Ovary (tissue), 3 donors: ENCODE measurements at regions not wholly inside any gene's neighbourhood (a gene's known extent, or its start where the extent isn't known, plus 50 kb on each side); places are given as distances from the start of the nearest gene placed in this dataset.

Experiments
- CTCF ChIP-seq, 3 donors: fragments of 450-650 bp in 2 of 3; fragments of 200-600 bp in 1 of 3; IDR thresholded peaks; one replicate each; pipeline versions ENCODE4 v1.5.1 to v1.8.0; 2016 to 2022; ENCODE audit warnings: antibody characterized with exemption in 3 of 3, mild to moderate bottlenecking in 1 of 3
- POLR2A ChIP-seq: fragments of 450-650 bp; IDR thresholded peaks from one replicate; pipeline ENCODE4 v1.6.1; 2017; ENCODE audit warnings: antibody characterized with exemption, mild to moderate bottlenecking, moderate library complexity
- donor health status: DM: no; HTN: no; CAD: no.

GRCh38 chr5:38724301-38725030 lies 121.3 kb upstream of the OSMR start:
- TF ChIP-seq CTCF (IDR thresholded peaks at IDR 0.05) (no peak), POLR2A (no peak)
